PFSK-1 (cell line): ENCODE measurements at regions not wholly inside any gene's neighbourhood (a gene's known extent, or its start where the extent isn't known, plus 50 kb on each side); places are given as distances from the start of the nearest gene placed in this dataset.

ENCODE experiments used
- POLR2AphosphoS5 ChIP-seq: IDR thresholded peaks from 2 replicates; pipeline ENCODE4 v1.6.1; 2012; ENCODE audit warnings: low read depth, mild to moderate bottlenecking, control low read depth, low read length, moderate library complexity
- SIN3A ChIP-seq: IDR thresholded peaks from 2 replicates; pipeline ENCODE4 v1.6.1; 2012; ENCODE audit warnings: mild to moderate bottlenecking, low read length, moderate library complexity, borderline replicate concordance; ENCODE audit not compliant: insufficient read depth
- TAF1 ChIP-seq: IDR thresholded peaks from 2 replicates; pipeline ENCODE4 v1.6.1; 2012; ENCODE audit warnings: low read length, control low read depth, borderline replicate concordance; ENCODE audit not compliant: insufficient read depth
- TF ChIP-seq, protein P1 (sequence below), 2 experiments: IDR thresholded peaks; 2 replicates each; pipeline versions ENCODE4 v1.6.1 to v1.8.0; 2011 to 2012; ENCODE audit warnings: low read depth in 2 of 2, low read length in 2 of 2, control low read depth in 1 of 2, inconsistent platforms in 1 of 2, mild to moderate bottlenecking in 1 of 2, moderate library complexity in 1 of 2; ENCODE audit not compliant: insufficient read depth in 1 of 2

DNA sequence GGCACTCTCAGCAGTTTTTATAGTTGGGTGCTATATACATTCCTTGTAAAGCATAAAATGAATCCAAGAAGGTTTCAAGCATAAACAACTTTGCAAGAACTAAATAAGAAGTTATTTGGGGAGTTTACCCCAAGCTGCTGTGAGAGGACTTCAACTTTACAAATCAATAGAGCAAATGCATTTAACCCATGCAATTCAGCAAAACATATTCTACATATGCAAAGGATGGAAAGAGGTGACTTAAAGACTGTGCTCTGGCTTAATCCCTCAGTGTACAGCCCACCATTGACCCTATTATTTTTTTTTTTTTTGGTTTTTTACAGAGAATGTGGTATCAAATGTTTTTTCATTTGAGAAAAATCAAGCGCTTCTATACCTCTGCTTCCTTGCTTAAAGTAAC is 736.5 kb downstream of the CETN3 start:
- TF ChIP-seq TAF1, result no peak
- TF ChIP-seq, protein P1, sequence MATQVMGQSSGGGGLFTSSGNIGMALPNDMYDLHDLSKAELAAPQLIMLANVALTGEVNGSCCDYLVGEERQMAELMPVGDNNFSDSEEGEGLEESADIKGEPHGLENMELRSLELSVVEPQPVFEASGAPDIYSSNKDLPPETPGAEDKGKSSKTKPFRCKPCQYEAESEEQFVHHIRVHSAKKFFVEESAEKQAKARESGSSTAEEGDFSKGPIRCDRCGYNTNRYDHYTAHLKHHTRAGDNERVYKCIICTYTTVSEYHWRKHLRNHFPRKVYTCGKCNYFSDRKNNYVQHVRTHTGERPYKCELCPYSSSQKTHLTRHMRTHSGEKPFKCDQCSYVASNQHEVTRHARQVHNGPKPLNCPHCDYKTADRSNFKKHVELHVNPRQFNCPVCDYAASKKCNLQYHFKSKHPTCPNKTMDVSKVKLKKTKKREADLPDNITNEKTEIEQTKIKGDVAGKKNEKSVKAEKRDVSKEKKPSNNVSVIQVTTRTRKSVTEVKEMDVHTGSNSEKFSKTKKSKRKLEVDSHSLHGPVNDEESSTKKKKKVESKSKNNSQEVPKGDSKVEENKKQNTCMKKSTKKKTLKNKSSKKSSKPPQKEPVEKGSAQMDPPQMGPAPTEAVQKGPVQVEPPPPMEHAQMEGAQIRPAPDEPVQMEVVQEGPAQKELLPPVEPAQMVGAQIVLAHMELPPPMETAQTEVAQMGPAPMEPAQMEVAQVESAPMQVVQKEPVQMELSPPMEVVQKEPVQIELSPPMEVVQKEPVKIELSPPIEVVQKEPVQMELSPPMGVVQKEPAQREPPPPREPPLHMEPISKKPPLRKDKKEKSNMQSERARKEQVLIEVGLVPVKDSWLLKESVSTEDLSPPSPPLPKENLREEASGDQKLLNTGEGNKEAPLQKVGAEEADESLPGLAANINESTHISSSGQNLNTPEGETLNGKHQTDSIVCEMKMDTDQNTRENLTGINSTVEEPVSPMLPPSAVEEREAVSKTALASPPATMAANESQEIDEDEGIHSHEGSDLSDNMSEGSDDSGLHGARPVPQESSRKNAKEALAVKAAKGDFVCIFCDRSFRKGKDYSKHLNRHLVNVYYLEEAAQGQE (IDR thresholded peaks at IDR 0.05; ENCODE audit: insufficient read depth in 1 of 2, low read depth in 2 of 2, low read length in 2 of 2), result no peak
- TF ChIP-seq SIN3A, result no peak
- no peak for TF ChIP-seq POLR2AphosphoS5
